ENCODE measurements at regions not wholly inside any gene's neighbourhood (a gene's known extent, or its start where the extent isn't known, plus 50 kb on each side); places are given as distances from the start of the nearest gene placed in this dataset.

DNA sequence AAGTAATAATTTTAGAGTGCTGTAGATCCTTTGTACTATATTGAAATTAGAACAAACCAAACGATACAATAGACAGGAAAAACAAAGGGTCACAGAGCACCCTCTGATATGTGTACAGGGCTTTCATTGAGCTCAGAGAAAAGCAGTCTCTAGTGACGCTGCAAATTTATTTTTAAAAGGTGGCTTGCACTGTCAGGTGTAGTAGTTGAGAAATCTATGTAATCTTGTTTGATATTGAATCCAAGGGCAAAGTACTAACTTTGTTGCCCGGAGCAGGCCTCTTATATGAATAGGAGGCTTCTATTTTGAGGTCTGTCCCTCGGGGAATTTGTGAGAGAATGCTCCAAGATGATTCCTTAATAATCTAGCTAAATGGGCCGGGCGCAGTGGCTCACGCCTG is 1755.5 kb downstream of the PCDH7 start:
- no TSS peak for BruUV-seq (replicated peaks)
- H3K9me3 ChIP-seq (ENCODE audit: control insufficient read depth, insufficient read depth, low read depth, low read length), result no peaks in the 10 kb centered on the region
- H3K36me3 ChIP-seq (ENCODE audit: control insufficient read depth, insufficient read depth, low read length), result no peaks in the 10 kb centered on the region
- intact Hi-C loops (cut with micrococcal nuclease; ENCODE audit: unreplicated experiment), result no loop called here
- in situ Hi-C loops (cut with HindIII; ENCODE audit: low pct_unique_long_range_greater_than_20kb, low sequenced_read_pairs), result no loop called here
- H3K27ac ChIP-seq (ENCODE audit: low read length), result no peak overlapping the region
- H3K4me1 ChIP-seq (ENCODE audit: control insufficient read depth, insufficient read depth, low read length), result no peaks in the 10 kb centered on the region
- DNase-seq (ENCODE audit: low read depth, low spot score) (no peak), ATAC-seq (no peak)
- CTCF ChIA-PET, result no interaction called here
- H3K4me3 ChIP-seq (ENCODE audit: low read depth in 2 of 2, low read length in 2 of 2), result no peak overlapping the region
- no peaks in the 10 kb centered on the region for H3K27me3 ChIP-seq (ENCODE audit: control insufficient read depth, insufficient read depth, low read length)
- no peak for TF ChIP-seq TCF7L2 (IDR thresholded peaks at IDR 0.05; ENCODE audit: low read depth, low read length)
- TF ChIP-seq, protein P1, sequence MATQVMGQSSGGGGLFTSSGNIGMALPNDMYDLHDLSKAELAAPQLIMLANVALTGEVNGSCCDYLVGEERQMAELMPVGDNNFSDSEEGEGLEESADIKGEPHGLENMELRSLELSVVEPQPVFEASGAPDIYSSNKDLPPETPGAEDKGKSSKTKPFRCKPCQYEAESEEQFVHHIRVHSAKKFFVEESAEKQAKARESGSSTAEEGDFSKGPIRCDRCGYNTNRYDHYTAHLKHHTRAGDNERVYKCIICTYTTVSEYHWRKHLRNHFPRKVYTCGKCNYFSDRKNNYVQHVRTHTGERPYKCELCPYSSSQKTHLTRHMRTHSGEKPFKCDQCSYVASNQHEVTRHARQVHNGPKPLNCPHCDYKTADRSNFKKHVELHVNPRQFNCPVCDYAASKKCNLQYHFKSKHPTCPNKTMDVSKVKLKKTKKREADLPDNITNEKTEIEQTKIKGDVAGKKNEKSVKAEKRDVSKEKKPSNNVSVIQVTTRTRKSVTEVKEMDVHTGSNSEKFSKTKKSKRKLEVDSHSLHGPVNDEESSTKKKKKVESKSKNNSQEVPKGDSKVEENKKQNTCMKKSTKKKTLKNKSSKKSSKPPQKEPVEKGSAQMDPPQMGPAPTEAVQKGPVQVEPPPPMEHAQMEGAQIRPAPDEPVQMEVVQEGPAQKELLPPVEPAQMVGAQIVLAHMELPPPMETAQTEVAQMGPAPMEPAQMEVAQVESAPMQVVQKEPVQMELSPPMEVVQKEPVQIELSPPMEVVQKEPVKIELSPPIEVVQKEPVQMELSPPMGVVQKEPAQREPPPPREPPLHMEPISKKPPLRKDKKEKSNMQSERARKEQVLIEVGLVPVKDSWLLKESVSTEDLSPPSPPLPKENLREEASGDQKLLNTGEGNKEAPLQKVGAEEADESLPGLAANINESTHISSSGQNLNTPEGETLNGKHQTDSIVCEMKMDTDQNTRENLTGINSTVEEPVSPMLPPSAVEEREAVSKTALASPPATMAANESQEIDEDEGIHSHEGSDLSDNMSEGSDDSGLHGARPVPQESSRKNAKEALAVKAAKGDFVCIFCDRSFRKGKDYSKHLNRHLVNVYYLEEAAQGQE (IDR thresholded peaks at IDR 0.05; ENCODE audit: insufficient read depth in 1 of 2, low read depth in 2 of 2, low read length in 1 of 2), result no peak
- TF ChIP-seq POLR2AphosphoS5 (IDR thresholded peaks at IDR 0.05; ENCODE audit: low read depth, low read length), result no peak
- TF ChIP-seq, protein P2, sequence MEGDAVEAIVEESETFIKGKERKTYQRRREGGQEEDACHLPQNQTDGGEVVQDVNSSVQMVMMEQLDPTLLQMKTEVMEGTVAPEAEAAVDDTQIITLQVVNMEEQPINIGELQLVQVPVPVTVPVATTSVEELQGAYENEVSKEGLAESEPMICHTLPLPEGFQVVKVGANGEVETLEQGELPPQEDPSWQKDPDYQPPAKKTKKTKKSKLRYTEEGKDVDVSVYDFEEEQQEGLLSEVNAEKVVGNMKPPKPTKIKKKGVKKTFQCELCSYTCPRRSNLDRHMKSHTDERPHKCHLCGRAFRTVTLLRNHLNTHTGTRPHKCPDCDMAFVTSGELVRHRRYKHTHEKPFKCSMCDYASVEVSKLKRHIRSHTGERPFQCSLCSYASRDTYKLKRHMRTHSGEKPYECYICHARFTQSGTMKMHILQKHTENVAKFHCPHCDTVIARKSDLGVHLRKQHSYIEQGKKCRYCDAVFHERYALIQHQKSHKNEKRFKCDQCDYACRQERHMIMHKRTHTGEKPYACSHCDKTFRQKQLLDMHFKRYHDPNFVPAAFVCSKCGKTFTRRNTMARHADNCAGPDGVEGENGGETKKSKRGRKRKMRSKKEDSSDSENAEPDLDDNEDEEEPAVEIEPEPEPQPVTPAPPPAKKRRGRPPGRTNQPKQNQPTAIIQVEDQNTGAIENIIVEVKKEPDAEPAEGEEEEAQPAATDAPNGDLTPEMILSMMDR (IDR thresholded peaks at IDR 0.05), result no peak
- no peak for TF ChIP-seq SIN3A (IDR thresholded peaks at IDR 0.05; ENCODE audit: borderline replicate concordance, insufficient read depth, low read depth, low read length)
- POLR2A ChIA-PET, result no interaction called here

DNA sequence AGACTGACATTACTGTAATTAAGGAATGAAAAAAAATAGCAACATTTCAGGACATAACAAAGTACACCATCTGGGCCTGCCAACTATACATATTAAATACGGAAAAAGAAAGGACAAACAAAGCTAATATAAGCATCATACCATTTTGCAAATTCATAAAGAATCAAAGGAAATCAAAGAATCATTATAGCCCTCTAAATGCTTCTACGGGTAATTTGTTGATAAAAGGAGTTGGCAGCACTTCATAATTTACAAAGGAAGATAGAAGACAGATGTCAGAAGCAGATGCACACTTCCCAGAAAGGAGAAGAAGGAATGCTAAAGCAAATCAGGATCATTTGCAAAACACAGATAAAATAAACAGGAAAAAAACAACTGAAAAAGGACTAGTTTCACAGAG is 1757.3 kb downstream of the PCDH7 start:
- no peak overlapping the region for H3K4me3 ChIP-seq (ENCODE audit: low read depth in 2 of 2, low read length in 2 of 2)
- intact Hi-C loops (cut with micrococcal nuclease; ENCODE audit: unreplicated experiment) (no loop called here), in situ Hi-C loops (cut with HindIII; ENCODE audit: low pct_unique_long_range_greater_than_20kb, low sequenced_read_pairs) (no loop called here)
- no peaks in the 10 kb centered on the region for H3K27me3 ChIP-seq (ENCODE audit: control insufficient read depth, insufficient read depth, low read length)
- ChIA-PET POLR2A (no interaction called here), CTCF (no interaction called here)
- H3K9me3 ChIP-seq (ENCODE audit: control insufficient read depth, insufficient read depth, low read depth, low read length), result no peaks in the 10 kb centered on the region
- ATAC-seq (no peak), DNase-seq (ENCODE audit: low read depth, low spot score) (no peak)
- TF ChIP-seq, protein P1 (IDR thresholded peaks at IDR 0.05; ENCODE audit: insufficient read depth in 1 of 2, low read depth in 2 of 2, low read length in 1 of 2), result no peak
- TF ChIP-seq SIN3A (IDR thresholded peaks at IDR 0.05; ENCODE audit: borderline replicate concordance, insufficient read depth, low read depth, low read length) (no peak), TCF7L2 (IDR thresholded peaks at IDR 0.05; ENCODE audit: low read depth, low read length) (no peak), POLR2AphosphoS5 (IDR thresholded peaks at IDR 0.05; ENCODE audit: low read depth, low read length) (no peak)
- TF ChIP-seq, protein P2 (IDR thresholded peaks at IDR 0.05), result no peak
- H3K27ac ChIP-seq (ENCODE audit: low read length), result no peak overlapping the region
- no peaks in the 10 kb centered on the region for H3K36me3 ChIP-seq (ENCODE audit: control insufficient read depth, insufficient read depth, low read length)
- no peaks in the 10 kb centered on the region for H3K4me1 ChIP-seq (ENCODE audit: control insufficient read depth, insufficient read depth, low read length)
- no TSS peak for BruUV-seq (replicated peaks)

Data from Panc1 (cell line).